ENCODE measurements at regions not wholly inside any gene's neighbourhood (a gene's known extent, or its start where the extent isn't known, plus 50 kb on each side); places are given as distances from the start of the nearest gene placed in this dataset.

DNA sequence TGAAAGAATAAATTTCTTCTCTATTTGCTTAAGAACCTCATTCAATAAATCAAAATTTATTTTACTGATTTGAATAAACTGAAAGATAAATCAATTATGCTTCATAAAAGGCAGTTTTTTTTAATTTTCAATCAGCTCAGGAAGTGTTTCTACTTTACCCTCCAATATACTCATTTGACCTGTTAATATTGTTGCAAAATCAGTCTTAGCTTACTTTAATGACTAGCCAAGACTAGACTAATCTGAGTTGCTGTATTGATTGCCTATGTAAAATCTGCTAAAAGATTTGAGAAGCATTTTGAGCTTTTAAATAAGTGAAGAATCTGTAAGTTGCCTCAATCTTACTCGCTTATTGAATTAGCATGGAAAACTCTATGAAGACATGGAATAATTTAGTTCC lies 179.1 kb upstream of the LYPLAL1 start:
- TF ChIP-seq CTCF (IDR thresholded peaks at IDR 0.05; ENCODE audit: insufficient read depth, low read length, poor library complexity, severe bottlenecking) = no peak
- TF ChIP-seq EZH2phosphoT487 (conservative IDR thresholded peaks at IDR 0.05; ENCODE audit: low read length) = no peak
